ENCODE measurements at regions not wholly inside any gene's neighbourhood (a gene's known extent, or its start where the extent isn't known, plus 50 kb on each side); places are given as distances from the start of the nearest gene placed in this dataset.

DNA sequence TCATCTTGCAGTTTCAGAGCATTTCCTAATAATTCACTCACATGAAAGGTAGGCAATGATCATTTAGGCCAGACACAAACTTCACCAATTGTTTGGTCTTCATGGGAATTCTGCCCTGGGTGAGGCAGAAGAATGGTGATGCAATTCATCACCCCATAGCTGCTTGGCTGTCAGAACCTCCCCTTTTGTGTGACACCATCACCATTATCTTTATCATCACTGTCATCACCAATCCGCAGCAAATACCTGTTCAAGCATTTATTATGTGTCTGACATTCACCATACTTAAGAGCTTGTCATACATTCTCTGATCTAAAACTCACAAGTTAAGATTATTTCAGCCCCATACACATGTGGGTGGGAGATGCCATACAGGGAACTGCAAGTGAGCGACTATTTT is 799.5 kb upstream of the LRRN3 start:
- TF ChIP-seq EP300 (IDR thresholded peaks at IDR 0.05; ENCODE audit: borderline replicate concordance in 1 of 2, control insufficient read depth in 1 of 2, low read depth in 2 of 2, low read length in 2 of 2) (no peak), HDAC6 (IDR thresholded peaks at IDR 0.05; ENCODE audit: unreplicated experiment) (no peak), MTA3 (IDR thresholded peaks at IDR 0.05; ENCODE audit: borderline replicate concordance, low read length) (no peak), ATF3 (IDR thresholded peaks at IDR 0.05; ENCODE audit: borderline replicate concordance, extremely low read depth, low read depth, low read length) (no peak), ZNF274 (IDR thresholded peaks at IDR 0.05; ENCODE audit: insufficient read depth, insufficient read length) (no peak), EZH2 (IDR thresholded peaks at IDR 0.05; ENCODE audit: borderline replicate concordance, control insufficient read depth, low read depth, low read length) (no peak)
- TF ChIP-seq, protein P1, sequence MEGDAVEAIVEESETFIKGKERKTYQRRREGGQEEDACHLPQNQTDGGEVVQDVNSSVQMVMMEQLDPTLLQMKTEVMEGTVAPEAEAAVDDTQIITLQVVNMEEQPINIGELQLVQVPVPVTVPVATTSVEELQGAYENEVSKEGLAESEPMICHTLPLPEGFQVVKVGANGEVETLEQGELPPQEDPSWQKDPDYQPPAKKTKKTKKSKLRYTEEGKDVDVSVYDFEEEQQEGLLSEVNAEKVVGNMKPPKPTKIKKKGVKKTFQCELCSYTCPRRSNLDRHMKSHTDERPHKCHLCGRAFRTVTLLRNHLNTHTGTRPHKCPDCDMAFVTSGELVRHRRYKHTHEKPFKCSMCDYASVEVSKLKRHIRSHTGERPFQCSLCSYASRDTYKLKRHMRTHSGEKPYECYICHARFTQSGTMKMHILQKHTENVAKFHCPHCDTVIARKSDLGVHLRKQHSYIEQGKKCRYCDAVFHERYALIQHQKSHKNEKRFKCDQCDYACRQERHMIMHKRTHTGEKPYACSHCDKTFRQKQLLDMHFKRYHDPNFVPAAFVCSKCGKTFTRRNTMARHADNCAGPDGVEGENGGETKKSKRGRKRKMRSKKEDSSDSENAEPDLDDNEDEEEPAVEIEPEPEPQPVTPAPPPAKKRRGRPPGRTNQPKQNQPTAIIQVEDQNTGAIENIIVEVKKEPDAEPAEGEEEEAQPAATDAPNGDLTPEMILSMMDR (IDR thresholded peaks at IDR 0.05 in 2 of 3, conservative IDR thresholded peaks at IDR 0.05 in 1 of 3; ENCODE audit: control insufficient read depth in 2 of 3, extremely low read depth in 1 of 3, insufficient read depth in 1 of 3, low read depth in 3 of 3, low read length in 3 of 3): no peak
